PFSK-1 (cell line): ENCODE measurements at regions not wholly inside any gene's neighbourhood (a gene's known extent, or its start where the extent isn't known, plus 50 kb on each side); places are given as distances from the start of the nearest gene placed in this dataset.

Experiments used
- FOXP2 ChIP-seq: optimal IDR thresholded peaks from 2 replicates; pipeline ENCODE3; 2011; ENCODE audit warnings: borderline replicate concordance, control low read depth, inconsistent platforms; ENCODE audit not compliant: insufficient read depth; ENCODE audit errors: extremely low read length, extremely low read depth
- POLR2AphosphoS5 ChIP-seq: IDR thresholded peaks from 2 replicates; pipeline ENCODE4 v1.6.1; 2012; ENCODE audit warnings: low read depth, mild to moderate bottlenecking, control low read depth, low read length, moderate library complexity
- SIN3A ChIP-seq: IDR thresholded peaks from 2 replicates; pipeline ENCODE4 v1.6.1; 2012; ENCODE audit warnings: mild to moderate bottlenecking, low read length, moderate library complexity, borderline replicate concordance; ENCODE audit not compliant: insufficient read depth
- TAF1 ChIP-seq: IDR thresholded peaks from 2 replicates; pipeline ENCODE4 v1.6.1; 2012; ENCODE audit warnings: low read length, control low read depth, borderline replicate concordance; ENCODE audit not compliant: insufficient read depth
- TF ChIP-seq, protein P1 (sequence below), 2 experiments: IDR thresholded peaks; 2 replicates each; pipeline versions ENCODE4 v1.6.1 to v1.8.0; 2011 to 2012; ENCODE audit warnings: low read depth in 2 of 2, low read length in 2 of 2, control low read depth in 1 of 2, inconsistent platforms in 1 of 2, mild to moderate bottlenecking in 1 of 2, moderate library complexity in 1 of 2; ENCODE audit not compliant: insufficient read depth in 1 of 2

DNA sequence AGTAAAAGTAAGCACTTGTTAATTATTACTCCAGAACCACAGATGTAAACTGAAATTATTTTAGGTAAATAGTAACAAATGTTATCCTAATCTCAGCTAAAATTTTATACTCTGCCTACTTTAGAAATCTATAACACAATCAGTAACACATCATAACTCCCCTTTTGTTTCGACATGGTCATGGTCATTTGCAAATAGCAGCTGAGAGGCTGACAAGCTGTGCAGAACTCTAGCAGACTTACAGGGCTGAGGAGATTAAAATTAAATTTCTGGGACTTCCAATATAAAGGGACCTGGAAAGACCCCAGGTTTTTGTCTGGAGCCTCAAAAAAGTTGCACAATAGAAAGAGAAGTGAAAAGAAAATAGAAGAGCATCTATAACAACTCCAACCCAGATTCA lies 88.8 kb downstream of the PRL start:
- TF ChIP-seq FOXP2 (no peak), POLR2AphosphoS5 (no peak), TAF1 (no peak), SIN3A (no peak)
- TF ChIP-seq, protein P1, sequence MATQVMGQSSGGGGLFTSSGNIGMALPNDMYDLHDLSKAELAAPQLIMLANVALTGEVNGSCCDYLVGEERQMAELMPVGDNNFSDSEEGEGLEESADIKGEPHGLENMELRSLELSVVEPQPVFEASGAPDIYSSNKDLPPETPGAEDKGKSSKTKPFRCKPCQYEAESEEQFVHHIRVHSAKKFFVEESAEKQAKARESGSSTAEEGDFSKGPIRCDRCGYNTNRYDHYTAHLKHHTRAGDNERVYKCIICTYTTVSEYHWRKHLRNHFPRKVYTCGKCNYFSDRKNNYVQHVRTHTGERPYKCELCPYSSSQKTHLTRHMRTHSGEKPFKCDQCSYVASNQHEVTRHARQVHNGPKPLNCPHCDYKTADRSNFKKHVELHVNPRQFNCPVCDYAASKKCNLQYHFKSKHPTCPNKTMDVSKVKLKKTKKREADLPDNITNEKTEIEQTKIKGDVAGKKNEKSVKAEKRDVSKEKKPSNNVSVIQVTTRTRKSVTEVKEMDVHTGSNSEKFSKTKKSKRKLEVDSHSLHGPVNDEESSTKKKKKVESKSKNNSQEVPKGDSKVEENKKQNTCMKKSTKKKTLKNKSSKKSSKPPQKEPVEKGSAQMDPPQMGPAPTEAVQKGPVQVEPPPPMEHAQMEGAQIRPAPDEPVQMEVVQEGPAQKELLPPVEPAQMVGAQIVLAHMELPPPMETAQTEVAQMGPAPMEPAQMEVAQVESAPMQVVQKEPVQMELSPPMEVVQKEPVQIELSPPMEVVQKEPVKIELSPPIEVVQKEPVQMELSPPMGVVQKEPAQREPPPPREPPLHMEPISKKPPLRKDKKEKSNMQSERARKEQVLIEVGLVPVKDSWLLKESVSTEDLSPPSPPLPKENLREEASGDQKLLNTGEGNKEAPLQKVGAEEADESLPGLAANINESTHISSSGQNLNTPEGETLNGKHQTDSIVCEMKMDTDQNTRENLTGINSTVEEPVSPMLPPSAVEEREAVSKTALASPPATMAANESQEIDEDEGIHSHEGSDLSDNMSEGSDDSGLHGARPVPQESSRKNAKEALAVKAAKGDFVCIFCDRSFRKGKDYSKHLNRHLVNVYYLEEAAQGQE (IDR thresholded peaks at IDR 0.05; ENCODE audit: insufficient read depth in 1 of 2, low read depth in 2 of 2, low read length in 2 of 2) = no peak

DNA sequence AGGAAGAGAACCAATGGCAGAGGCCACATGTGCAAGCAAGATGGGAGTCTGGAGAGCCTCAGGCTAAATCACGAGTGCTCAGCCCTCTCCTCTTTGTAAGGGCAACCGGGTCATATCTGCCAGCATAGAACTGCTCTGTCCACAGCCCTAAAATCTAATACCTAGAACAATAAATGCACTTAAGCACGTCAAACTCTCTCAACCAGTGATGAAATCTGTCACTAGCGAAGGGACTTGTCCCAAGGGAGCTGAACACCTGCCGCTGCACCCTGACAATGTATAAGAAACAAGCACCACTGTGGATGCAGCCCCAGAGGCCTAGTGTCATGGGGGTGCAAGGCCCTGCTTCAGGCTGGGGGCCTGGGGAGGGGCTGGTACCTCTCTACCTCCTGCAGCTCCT lies 82.5 kb downstream of the PRL start:
- TF ChIP-seq POLR2AphosphoS5 (no peak), SIN3A (no peak), FOXP2 (no peak), TAF1 (no peak)
- TF ChIP-seq, protein P1 (IDR thresholded peaks at IDR 0.05; ENCODE audit: insufficient read depth in 1 of 2, low read depth in 2 of 2, low read length in 2 of 2) = no peak

DNA sequence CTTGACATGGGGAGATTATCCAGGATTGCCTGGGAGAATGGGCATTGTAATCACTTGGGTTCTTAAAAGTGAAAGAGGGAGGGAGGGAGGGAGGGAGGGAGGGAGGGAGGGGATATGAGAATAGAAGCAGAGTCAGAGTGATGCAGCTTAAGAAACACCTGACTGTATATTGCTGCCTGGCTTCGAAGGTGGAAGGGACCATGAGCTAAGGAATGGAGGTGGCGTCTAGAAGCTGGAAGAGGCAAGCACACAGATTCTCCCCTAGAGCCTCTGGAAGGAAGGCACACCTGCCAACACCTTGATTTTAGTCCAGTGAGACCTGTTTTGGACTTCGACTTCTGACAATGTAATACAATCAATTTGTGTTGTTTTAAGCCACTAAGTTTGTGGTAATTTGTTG lies 78.4 kb downstream of the PRL start:
- TF ChIP-seq POLR2AphosphoS5 (no peak), TAF1 (no peak), FOXP2 (no peak), SIN3A (no peak)
- TF ChIP-seq, protein P1 (IDR thresholded peaks at IDR 0.05; ENCODE audit: insufficient read depth in 1 of 2, low read depth in 2 of 2, low read length in 2 of 2) = no peak

DNA sequence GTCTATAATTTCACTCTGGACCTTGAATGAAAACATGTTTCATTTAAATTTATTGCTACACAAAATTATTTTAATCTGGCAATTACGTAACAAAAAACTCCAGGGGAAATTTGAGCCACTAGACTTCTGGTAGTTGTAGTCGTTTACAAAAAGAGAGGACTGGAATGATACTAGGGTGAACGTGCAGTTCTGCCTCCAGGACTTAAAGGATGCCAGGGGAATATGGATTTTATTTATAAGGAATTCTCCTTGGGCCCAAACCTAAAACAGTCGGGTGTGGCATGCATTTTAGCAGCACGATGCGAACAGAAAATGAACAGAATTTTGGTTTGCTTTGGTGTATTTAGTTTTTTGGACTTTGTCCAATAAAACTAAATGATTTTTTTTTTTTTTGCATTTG lies 76.9 kb downstream of the PRL start:
- TF ChIP-seq FOXP2 (no peak), POLR2AphosphoS5 (no peak), SIN3A (no peak), TAF1 (no peak)
- TF ChIP-seq, protein P1 (IDR thresholded peaks at IDR 0.05; ENCODE audit: insufficient read depth in 1 of 2, low read depth in 2 of 2, low read length in 2 of 2) = no peak

DNA sequence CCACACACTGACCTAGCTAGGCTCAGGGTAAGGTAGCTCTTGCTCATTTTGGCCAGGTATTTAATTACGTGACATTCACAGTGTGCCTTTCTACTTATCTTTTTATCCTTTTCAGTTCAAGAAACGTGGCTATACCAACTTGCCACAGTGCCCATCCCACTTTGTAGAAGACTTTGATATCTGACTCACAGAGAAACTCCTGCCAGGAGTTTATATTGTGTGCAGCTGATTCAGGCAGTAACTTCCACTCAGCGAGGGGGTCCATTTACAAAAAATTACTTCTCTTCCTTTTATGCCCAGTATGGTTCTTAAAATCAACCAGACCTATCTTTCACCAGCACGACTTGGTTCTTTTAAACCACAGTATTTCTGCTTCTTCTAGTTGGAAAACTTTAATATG lies 75.6 kb downstream of the PRL start:
- TF ChIP-seq, protein P1 (IDR thresholded peaks at IDR 0.05; ENCODE audit: insufficient read depth in 1 of 2, low read depth in 2 of 2, low read length in 2 of 2) = no peak
- TF ChIP-seq TAF1 (no peak), SIN3A (no peak), POLR2AphosphoS5 (no peak), FOXP2 (no peak)
